Epithelial cell of proximal tubule (primary cell): ENCODE measurements at regions not wholly inside any gene's neighbourhood (a gene's known extent, or its start where the extent isn't known, plus 50 kb on each side); places are given as distances from the start of the nearest gene placed in this dataset.

Experiments
- DNase-seq: peaks from one replicate; pipeline ENCODE4 v3.0.0-alpha.2; 2011; ENCODE audit warnings: low read depth
- H3K4me3 ChIP-seq: 2 replicates; pipeline ENCODE4 v1.5.1; 2011; ENCODE audit warnings: low read depth, mild to moderate bottlenecking, low read length
- TF ChIP-seq, protein P1 (sequence below): conservative IDR thresholded peaks from 2 replicates; pipeline ENCODE4 v1.5.1; 2012; ENCODE audit warnings: low read depth, mild to moderate bottlenecking, low read length

DNA sequence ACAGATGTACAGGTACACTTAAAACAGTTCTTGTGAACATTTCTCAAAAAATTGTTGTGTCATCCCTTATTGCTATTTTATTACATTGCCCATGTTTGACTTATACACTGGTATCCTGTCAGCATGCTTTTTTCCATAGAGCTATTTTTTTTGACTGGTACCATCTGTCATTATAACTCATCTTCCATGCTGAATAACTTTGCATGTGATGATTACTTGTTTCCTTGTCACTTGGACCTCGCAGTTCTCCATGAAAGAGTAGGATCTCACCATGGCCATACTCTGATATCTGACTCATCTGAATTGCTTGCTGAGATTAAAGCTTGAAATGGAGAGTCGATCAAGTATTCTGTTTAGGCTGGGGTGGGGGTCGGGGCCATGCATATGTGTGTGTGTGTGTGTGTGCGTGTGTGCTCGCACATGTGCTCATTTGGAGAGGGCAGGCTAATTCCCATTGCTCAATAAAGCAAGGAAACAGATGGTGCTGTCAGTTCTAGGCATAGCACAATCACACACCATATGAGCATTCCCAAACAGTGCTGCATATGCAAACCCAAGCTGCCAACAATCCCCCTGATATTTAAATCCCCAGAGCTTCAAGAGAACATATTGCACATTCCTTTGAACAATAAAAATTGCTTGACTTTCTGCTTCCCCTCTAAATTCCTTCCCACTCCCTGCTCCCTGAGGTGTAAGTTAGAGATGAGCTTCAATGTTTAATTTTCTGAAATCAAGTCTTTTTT, 62.9 kb downstream of the NHLRC3 start:
- no peak for DNase-seq
- TF ChIP-seq, protein P1, sequence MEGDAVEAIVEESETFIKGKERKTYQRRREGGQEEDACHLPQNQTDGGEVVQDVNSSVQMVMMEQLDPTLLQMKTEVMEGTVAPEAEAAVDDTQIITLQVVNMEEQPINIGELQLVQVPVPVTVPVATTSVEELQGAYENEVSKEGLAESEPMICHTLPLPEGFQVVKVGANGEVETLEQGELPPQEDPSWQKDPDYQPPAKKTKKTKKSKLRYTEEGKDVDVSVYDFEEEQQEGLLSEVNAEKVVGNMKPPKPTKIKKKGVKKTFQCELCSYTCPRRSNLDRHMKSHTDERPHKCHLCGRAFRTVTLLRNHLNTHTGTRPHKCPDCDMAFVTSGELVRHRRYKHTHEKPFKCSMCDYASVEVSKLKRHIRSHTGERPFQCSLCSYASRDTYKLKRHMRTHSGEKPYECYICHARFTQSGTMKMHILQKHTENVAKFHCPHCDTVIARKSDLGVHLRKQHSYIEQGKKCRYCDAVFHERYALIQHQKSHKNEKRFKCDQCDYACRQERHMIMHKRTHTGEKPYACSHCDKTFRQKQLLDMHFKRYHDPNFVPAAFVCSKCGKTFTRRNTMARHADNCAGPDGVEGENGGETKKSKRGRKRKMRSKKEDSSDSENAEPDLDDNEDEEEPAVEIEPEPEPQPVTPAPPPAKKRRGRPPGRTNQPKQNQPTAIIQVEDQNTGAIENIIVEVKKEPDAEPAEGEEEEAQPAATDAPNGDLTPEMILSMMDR = no peak
- no peak overlapping the region for H3K4me3 ChIP-seq

- DNase-seq = no peak
- TF ChIP-seq, protein P1 = no peak
- no peak overlapping the region for H3K4me3 ChIP-seq
These were observed 64.8 kb downstream of the NHLRC3 start for GRCh38 chr13:39102981-39103490.

DNA sequence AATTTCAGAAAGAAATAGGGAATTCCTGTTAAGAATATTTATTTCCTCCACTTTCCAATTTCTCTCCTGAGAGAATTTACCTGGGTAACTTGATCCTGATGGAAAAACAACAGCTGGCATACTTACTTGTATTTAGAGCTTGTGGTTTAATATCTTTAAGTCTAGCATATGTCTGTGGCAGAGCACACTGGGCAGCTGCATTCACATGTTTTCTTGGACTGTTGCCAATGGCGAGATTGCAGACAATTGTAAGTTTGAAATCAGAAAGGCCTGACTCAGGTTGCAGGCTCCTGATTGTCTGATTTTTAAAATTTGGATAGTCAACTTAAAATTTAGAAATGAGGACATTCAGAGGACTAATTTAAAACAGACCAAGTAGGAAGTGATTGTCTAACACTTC, 66.9 kb downstream of the NHLRC3 start:
- TF ChIP-seq, protein P1 = no peak
- no peak overlapping the region for H3K4me3 ChIP-seq
- DNase-seq = no peak

GRCh38 chr13:39106216-39107005, 68.2 kb downstream of the NHLRC3 start:
- no peak for DNase-seq
- TF ChIP-seq, protein P1 = no peak
- no peak overlapping the region for H3K4me3 ChIP-seq

- TF ChIP-seq, protein P1 = no peak
- no peak for DNase-seq
- no peak overlapping the region for H3K4me3 ChIP-seq
These were observed 69.3 kb downstream of the NHLRC3 start for GRCh38 chr13:39107561-39107960.

DNA sequence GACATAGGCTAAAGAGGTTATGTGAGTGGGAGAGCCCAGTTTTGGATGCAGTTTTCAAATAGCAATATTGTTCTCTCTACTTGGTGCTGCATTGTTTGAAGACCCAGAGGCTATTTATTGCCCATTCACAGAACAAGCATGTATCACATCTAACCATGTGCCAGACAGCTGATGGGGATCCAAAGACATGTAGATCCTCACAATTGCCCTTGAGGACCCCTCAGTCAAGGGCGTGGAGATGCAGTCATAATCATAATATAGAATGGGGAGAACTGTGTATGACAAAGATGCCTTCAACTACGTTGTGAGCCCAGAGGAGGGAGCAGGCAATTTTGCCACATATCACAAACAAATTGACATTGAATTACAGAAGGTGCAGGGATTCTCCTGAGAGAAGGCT, 70.5 kb downstream of the NHLRC3 start:
- TF ChIP-seq, protein P1 = no peak
- no peak for DNase-seq
- H3K4me3 ChIP-seq = no peak overlapping the region
